ENCODE measurements at regions not wholly inside any gene's neighbourhood (a gene's known extent, or its start where the extent isn't known, plus 50 kb on each side); places are given as distances from the start of the nearest gene placed in this dataset.

GRCh38 chr7:109402107-109402506, 832.4 kb downstream of the DNAJB9 start:
- BruUV-seq (replicated peaks) = no TSS peak
- ChIA-PET POLR2A (ENCODE audit: unreplicated experiment) (no interaction called here), CTCF (no interaction called here)

GRCh38 chr7:109407756-109408155, 838.1 kb downstream of the DNAJB9 start:
- Histone ChIP-seq H3K27ac (ENCODE audit: low read length) (no peak overlapping the region), H3K79me2 (ENCODE audit: low read length) (no peaks in the 10 kb centered on the region), H4K20me1 (ENCODE audit: low read length) (no peaks in the 10 kb centered on the region), H3K36me3 (ENCODE audit: low read depth, low read length) (no peaks in the 10 kb centered on the region), H2AFZ (ENCODE audit: low read length) (no peak overlapping the region), H3K9me2 (replicated peaks; ENCODE audit: low read length) (no peaks in the 10 kb centered on the region), H3K27me3 (ENCODE audit: low read length) (no peaks in the 10 kb centered on the region), H3K9me3 (ENCODE audit: low read length) (no peaks in the 10 kb centered on the region; the same call in 1 of the 2 replicates), H3K9ac (ENCODE audit: low read length) (no peak overlapping the region), H3K4me2 (ENCODE audit: low read length) (no peak overlapping the region), H3F3A (ENCODE audit: low read length, unreplicated experiment) (no peaks in the 10 kb centered on the region), H3K4me1 (ENCODE audit: insufficient read depth, low read length) (no peaks in the 10 kb centered on the region), H3K4me3 (ENCODE audit: low read length) (no peak overlapping the region)
- TF ChIP-seq CTCF (conservative IDR thresholded peaks at IDR 0.05; ENCODE audit: low read depth, low read length) = no peak
- TF ChIP-seq EZH2phosphoT487 (IDR thresholded peaks at IDR 0.05; ENCODE audit: borderline replicate concordance, low read length) = no peak
- TF ChIP-seq EZH2 (IDR thresholded peaks at IDR 0.05; ENCODE audit: low read length, unreplicated experiment) = no peak
- DNase-seq = no peak
- ChIA-PET POLR2A (ENCODE audit: unreplicated experiment) (no interaction called here), CTCF (no interaction called here)
- ATAC-seq = no peak
- intact Hi-C loops (cut with micrococcal nuclease) = no loop called here
- no TSS peak for BruUV-seq (replicated peaks)

More at GRCh38 chr7:109402107-109402506, 832.4 kb downstream of the DNAJB9 start:
- H3K27me3 ChIP-seq (ENCODE audit: low read length) = no peaks in the 10 kb centered on the region
- no peak overlapping the region for H2AFZ ChIP-seq (ENCODE audit: low read length)
- H4K20me1 ChIP-seq (ENCODE audit: low read length) = no peaks in the 10 kb centered on the region
- intact Hi-C loops (cut with micrococcal nuclease) = no loop called here
- H3K79me2 ChIP-seq (ENCODE audit: low read length) = no peaks in the 10 kb centered on the region
- H3K4me1 ChIP-seq (ENCODE audit: insufficient read depth, low read length) = no peaks in the 10 kb centered on the region
- no peaks in the 10 kb centered on the region for H3K36me3 ChIP-seq (ENCODE audit: low read depth, low read length)
- no peak overlapping the region for H3K4me2 ChIP-seq (ENCODE audit: low read length)
- no peak for ATAC-seq
- no peaks in the 10 kb centered on the region for H3F3A ChIP-seq (ENCODE audit: low read length, unreplicated experiment)
- H3K4me3 ChIP-seq (ENCODE audit: low read length) = no peak overlapping the region
- H3K9me3 ChIP-seq (ENCODE audit: low read length) = no peaks in the 10 kb centered on the region; the same call in 1 of the 2 replicates
- H3K9ac ChIP-seq (ENCODE audit: low read length) = no peak overlapping the region
- H3K27ac ChIP-seq (ENCODE audit: low read length) = no peak overlapping the region
- DNase-seq = no peak
- no peak for TF ChIP-seq CTCF (conservative IDR thresholded peaks at IDR 0.05; ENCODE audit: low read depth, low read length)
- no peak for TF ChIP-seq EZH2phosphoT487 (IDR thresholded peaks at IDR 0.05; ENCODE audit: borderline replicate concordance, low read length)
- TF ChIP-seq EZH2 (IDR thresholded peaks at IDR 0.05; ENCODE audit: low read length, unreplicated experiment) = no peak
- no peaks in the 10 kb centered on the region for H3K9me2 ChIP-seq (replicated peaks; ENCODE audit: low read length)

GRCh38 chr7:109437957-109438356, 868.3 kb downstream of the DNAJB9 start:
- no peaks in the 10 kb centered on the region for H3K4me1 ChIP-seq (ENCODE audit: insufficient read depth, low read length)
- ATAC-seq = no peak
- no peak overlapping the region for H2AFZ ChIP-seq (ENCODE audit: low read length)
- no peaks in the 10 kb centered on the region for H3K9me2 ChIP-seq (replicated peaks; ENCODE audit: low read length)
- ChIA-PET POLR2A (ENCODE audit: unreplicated experiment) (no interaction called here), CTCF (no interaction called here)
- H3K9me3 ChIP-seq (ENCODE audit: low read length) = 0 out of 2 replicates have a peak, but pooled peaks cover 4% of the 10 kb centered on the region
- no peak overlapping the region for H3K4me3 ChIP-seq (ENCODE audit: low read length)
- TF ChIP-seq CTCF (conservative IDR thresholded peaks at IDR 0.05; ENCODE audit: low read depth, low read length) (no peak), EZH2phosphoT487 (IDR thresholded peaks at IDR 0.05; ENCODE audit: borderline replicate concordance, low read length) (no peak), EZH2 (IDR thresholded peaks at IDR 0.05; ENCODE audit: low read length, unreplicated experiment) (no peak)
- no peak overlapping the region for H3K27ac ChIP-seq (ENCODE audit: low read length)
- intact Hi-C loops (cut with micrococcal nuclease) = no loop called here
- no peaks in the 10 kb centered on the region for H4K20me1 ChIP-seq (ENCODE audit: low read length)
- H3K27me3 ChIP-seq (ENCODE audit: low read length) = no peaks in the 10 kb centered on the region
- H3K36me3 ChIP-seq (ENCODE audit: low read depth, low read length) = no peaks in the 10 kb centered on the region
- H3K79me2 ChIP-seq (ENCODE audit: low read length) = no peaks in the 10 kb centered on the region
- no peak overlapping the region for H3K9ac ChIP-seq (ENCODE audit: low read length)
- H3K4me2 ChIP-seq (ENCODE audit: low read length) = no peak overlapping the region
- no peaks in the 10 kb centered on the region for H3F3A ChIP-seq (ENCODE audit: low read length, unreplicated experiment)
- DNase-seq = no peak
- BruUV-seq (replicated peaks) = no TSS peak

Data from PC-3 (cell line).